ENCODE measurements at regions not wholly inside any gene's neighbourhood (a gene's known extent, or its start where the extent isn't known, plus 50 kb on each side); places are given as distances from the start of the nearest gene placed in this dataset.

DNA sequence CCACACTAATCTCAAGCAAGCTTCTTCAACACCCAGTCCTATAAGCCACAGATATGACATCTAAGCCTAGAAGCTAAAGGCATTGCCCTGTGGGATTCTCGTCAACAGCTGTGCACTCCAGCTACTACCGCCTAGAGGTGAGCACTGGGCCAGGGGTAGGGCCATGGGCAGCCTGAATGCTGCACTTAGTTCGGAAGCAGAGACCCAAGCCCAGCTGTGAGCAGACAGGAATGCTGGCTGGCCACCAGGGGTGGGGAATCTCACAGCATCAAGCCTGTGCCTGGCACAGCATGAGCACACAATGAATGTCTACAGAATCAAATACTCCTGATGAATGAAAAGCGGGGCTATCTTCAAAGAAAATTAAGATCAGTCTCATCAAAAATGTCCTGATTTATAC is 167.5 kb upstream of the UBL3 start:
- BruUV-seq (replicated peaks): no TSS peak
- intact Hi-C loops (cut with micrococcal nuclease; ENCODE audit: unreplicated experiment): no loop called here
- peaks cover 23% of the 10 kb centered on the region for H3K4me1 ChIP-seq (ENCODE audit: insufficient read depth, low read length, poor library complexity, severe bottlenecking)
- H3K36me3 ChIP-seq (ENCODE audit: insufficient read depth, low read length, poor library complexity, severe bottlenecking): no peaks in the 10 kb centered on the region
- POLR2A ChIA-PET (ENCODE audit: low non-redundant PET): no interaction called here
- DNase-seq (ENCODE audit: low spot score): peak; percentile 43
- TF ChIP-seq EZH2 (IDR thresholded peaks at IDR 0.05; ENCODE audit: borderline replicate concordance, low read depth, low read length, poor library complexity, severe bottlenecking): no peak
- TF ChIP-seq, protein P1, sequence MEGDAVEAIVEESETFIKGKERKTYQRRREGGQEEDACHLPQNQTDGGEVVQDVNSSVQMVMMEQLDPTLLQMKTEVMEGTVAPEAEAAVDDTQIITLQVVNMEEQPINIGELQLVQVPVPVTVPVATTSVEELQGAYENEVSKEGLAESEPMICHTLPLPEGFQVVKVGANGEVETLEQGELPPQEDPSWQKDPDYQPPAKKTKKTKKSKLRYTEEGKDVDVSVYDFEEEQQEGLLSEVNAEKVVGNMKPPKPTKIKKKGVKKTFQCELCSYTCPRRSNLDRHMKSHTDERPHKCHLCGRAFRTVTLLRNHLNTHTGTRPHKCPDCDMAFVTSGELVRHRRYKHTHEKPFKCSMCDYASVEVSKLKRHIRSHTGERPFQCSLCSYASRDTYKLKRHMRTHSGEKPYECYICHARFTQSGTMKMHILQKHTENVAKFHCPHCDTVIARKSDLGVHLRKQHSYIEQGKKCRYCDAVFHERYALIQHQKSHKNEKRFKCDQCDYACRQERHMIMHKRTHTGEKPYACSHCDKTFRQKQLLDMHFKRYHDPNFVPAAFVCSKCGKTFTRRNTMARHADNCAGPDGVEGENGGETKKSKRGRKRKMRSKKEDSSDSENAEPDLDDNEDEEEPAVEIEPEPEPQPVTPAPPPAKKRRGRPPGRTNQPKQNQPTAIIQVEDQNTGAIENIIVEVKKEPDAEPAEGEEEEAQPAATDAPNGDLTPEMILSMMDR (conservative IDR thresholded peaks at IDR 0.05; ENCODE audit: low read depth, low read length): 0 out of 2 replicates have a peak, but pooled peaks have one; percentile 13
- H3K27me3 ChIP-seq (replicated peaks; ENCODE audit: insufficient read depth, low read depth, low read length, poor library complexity): no peaks in the 10 kb centered on the region
- H3K27ac ChIP-seq (ENCODE audit: low read depth, low read length, poor library complexity, severe bottlenecking): no peak overlapping the region
- H3K9me3 ChIP-seq (ENCODE audit: low read depth, low read length, poor library complexity, severe bottlenecking): no peaks in the 10 kb centered on the region
- no peak overlapping the region for H3K4me3 ChIP-seq (ENCODE audit: low read depth, low read length, poor library complexity, severe bottlenecking)
- CTCF ChIA-PET: no interaction called here

DNA sequence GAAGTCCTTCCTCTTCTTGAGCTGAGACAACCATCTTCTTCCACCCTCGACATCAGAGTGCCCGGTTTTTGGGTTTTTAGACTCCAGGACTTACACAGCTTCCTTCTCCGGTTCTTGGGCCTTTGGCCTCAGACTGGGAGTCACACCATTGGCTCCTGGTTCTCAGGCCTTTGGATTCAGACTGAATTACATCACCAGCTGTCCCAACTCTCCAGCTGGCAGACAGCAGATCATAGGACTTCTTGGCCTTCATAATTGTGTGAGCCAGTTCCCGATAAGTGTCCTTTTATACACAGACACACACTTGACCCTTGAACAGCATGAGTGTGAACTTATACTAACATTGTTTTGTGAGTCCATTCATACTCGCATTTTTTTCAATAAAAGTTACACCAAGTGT is 166.0 kb upstream of the UBL3 start:
- ChIA-PET CTCF (no interaction called here), POLR2A (ENCODE audit: low non-redundant PET) (no interaction called here)
- Histone ChIP-seq H3K4me1 (ENCODE audit: insufficient read depth, low read length, poor library complexity, severe bottlenecking) (peaks cover 18% of the 10 kb centered on the region), H3K9me3 (ENCODE audit: low read depth, low read length, poor library complexity, severe bottlenecking) (no peaks in the 10 kb centered on the region), H3K27ac (ENCODE audit: low read depth, low read length, poor library complexity, severe bottlenecking) (no peak overlapping the region), H3K36me3 (ENCODE audit: insufficient read depth, low read length, poor library complexity, severe bottlenecking) (no peaks in the 10 kb centered on the region), H3K27me3 (replicated peaks; ENCODE audit: insufficient read depth, low read depth, low read length, poor library complexity) (no peaks in the 10 kb centered on the region), H3K4me3 (ENCODE audit: low read depth, low read length, poor library complexity, severe bottlenecking) (no peak overlapping the region)
- no peak for TF ChIP-seq EZH2 (IDR thresholded peaks at IDR 0.05; ENCODE audit: borderline replicate concordance, low read depth, low read length, poor library complexity, severe bottlenecking)
- TF ChIP-seq, protein P1 (conservative IDR thresholded peaks at IDR 0.05; ENCODE audit: low read depth, low read length): no peak
- intact Hi-C loops (cut with micrococcal nuclease; ENCODE audit: unreplicated experiment): no loop called here
- BruUV-seq (replicated peaks): no TSS peak
- no peak for DNase-seq (ENCODE audit: low spot score)

DNA sequence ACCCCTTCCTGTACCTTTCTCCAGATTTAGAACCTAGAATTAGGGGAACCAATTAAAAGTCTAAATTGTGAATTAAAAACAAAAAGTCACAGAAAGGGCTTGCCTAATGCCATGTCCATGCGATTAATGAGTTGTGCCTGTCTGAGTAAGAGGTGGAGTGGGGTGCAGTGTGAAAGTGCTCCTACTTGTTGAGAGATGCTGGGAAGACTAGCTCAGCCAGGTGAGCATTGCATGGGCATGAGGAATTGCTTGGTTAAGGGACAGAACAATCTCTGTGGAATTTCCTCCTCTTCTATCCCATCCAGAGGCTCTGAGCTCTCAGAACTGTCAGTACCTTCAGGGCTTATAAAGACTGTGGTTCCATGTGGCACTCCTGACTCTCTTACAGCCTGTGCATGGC is 159.0 kb upstream of the UBL3 start:
- H3K36me3 ChIP-seq (ENCODE audit: insufficient read depth, low read length, poor library complexity, severe bottlenecking): no peaks in the 10 kb centered on the region
- H3K9me3 ChIP-seq (ENCODE audit: low read depth, low read length, poor library complexity, severe bottlenecking): no peaks in the 10 kb centered on the region
- CTCF ChIA-PET: no interaction called here
- BruUV-seq (replicated peaks): no TSS peak
- H3K27me3 ChIP-seq (replicated peaks; ENCODE audit: insufficient read depth, low read depth, low read length, poor library complexity): peaks cover 5% of the 10 kb centered on the region
- no peak overlapping the region for H3K27ac ChIP-seq (ENCODE audit: low read depth, low read length, poor library complexity, severe bottlenecking)
- no peak overlapping the region for H3K4me3 ChIP-seq (ENCODE audit: low read depth, low read length, poor library complexity, severe bottlenecking)
- intact Hi-C loops (cut with micrococcal nuclease; ENCODE audit: unreplicated experiment): no loop called here
- no peak for DNase-seq (ENCODE audit: low spot score)
- POLR2A ChIA-PET (ENCODE audit: low non-redundant PET): no interaction called here
- TF ChIP-seq EZH2 (IDR thresholded peaks at IDR 0.05; ENCODE audit: borderline replicate concordance, low read depth, low read length, poor library complexity, severe bottlenecking): no peak
- TF ChIP-seq, protein P1 (conservative IDR thresholded peaks at IDR 0.05; ENCODE audit: low read depth, low read length): no peak
- no peaks in the 10 kb centered on the region for H3K4me1 ChIP-seq (ENCODE audit: insufficient read depth, low read length, poor library complexity, severe bottlenecking)
